Suppressor macrophage treated with lipopolysaccharide for 4 hours (primary cell): ENCODE measurements at regions not wholly inside any gene's neighbourhood (a gene's known extent, or its start where the extent isn't known, plus 50 kb on each side); places are given as distances from the start of the nearest gene placed in this dataset.
"Not testable (repeated sequence)": the region's sequence is repeated elsewhere in the genome, so short reads cannot be mapped to it uniquely, and the experiment has no call there.

Experiments
- DNase-seq: peaks from one replicate; pipeline ENCODE4 v3.0.0-alpha.2; 2020

GRCh38 chr12:18008642-18009041 lies 81.4 kb downstream of the RERGL start:
- DNase-seq, result no peak

- DNase-seq, result no peak
Measured at GRCh38 chr12:17999174-17999801, 90.7 kb downstream of the RERGL start.

GRCh38 chr12:17992002-17992656 lies 97.9 kb downstream of the RERGL start:
- DNase-seq, result peak; percentile 44

GRCh38 chr12:17982556-17982955 lies 107.4 kb downstream of the RERGL start:
- no peak for DNase-seq

- DNase-seq, result no peak
Measured at GRCh38 chr12:17976202-17976601, 113.8 kb downstream of the RERGL start.

- no peak for DNase-seq
Measured at GRCh38 chr12:17975763-17976162, 114.2 kb downstream of the RERGL start.

GRCh38 chr12:17975239-17975638 lies 114.8 kb downstream of the RERGL start:
- no peak for DNase-seq

- no peak for DNase-seq
Measured at GRCh38 chr12:17971850-17972249, 118.1 kb downstream of the RERGL start.

GRCh38 chr12:17954788-17955187 lies 135.2 kb downstream of the RERGL start:
- no peak for DNase-seq

GRCh38 chr12:17950898-17951297 lies 139.1 kb downstream of the RERGL start:
- DNase-seq, result no peak

- DNase-seq, result no peak
Measured at GRCh38 chr12:17949558-17950141, 140.3 kb downstream of the RERGL start.

GRCh38 chr12:17928708-17929366 lies 161.2 kb downstream of the RERGL start:
- DNase-seq, result no peak

- no peak for DNase-seq
Measured at GRCh38 chr12:17918013-17918412, 172.0 kb downstream of the RERGL start.

- DNase-seq, result no peak
Measured at GRCh38 chr12:17884581-17884980, 205.4 kb downstream of the RERGL start.

GRCh38 chr12:17878714-17879113 lies 211.3 kb downstream of the RERGL start:
- DNase-seq, result no peak

GRCh38 chr12:17875230-17875629 lies 214.8 kb downstream of the RERGL start:
- DNase-seq, result no peak

GRCh38 chr12:17866802-17867201 lies 223.2 kb downstream of the RERGL start:
- DNase-seq, result no peak

- not testable (repeated sequence) for DNase-seq
Measured at GRCh38 chr12:17855548-17855947, 234.4 kb downstream of the RERGL start.

- DNase-seq, result no peak
Measured at GRCh38 chr12:17853054-17853453, 236.9 kb downstream of the RERGL start.

- DNase-seq, result no peak
Measured at GRCh38 chr12:17841496-17841895, 248.5 kb downstream of the RERGL start.

GRCh38 chr12:17829813-17830212 lies 260.2 kb downstream of the RERGL start:
- no peak for DNase-seq

GRCh38 chr12:17818931-17819330 lies 271.1 kb downstream of the RERGL start:
- no peak for DNase-seq

GRCh38 chr12:17810399-17810798 lies 279.6 kb downstream of the RERGL start:
- DNase-seq, result no peak

GRCh38 chr12:17809206-17809605 lies 280.8 kb downstream of the RERGL start:
- DNase-seq, result no peak
